ENCODE measurements at regions not wholly inside any gene's neighbourhood (a gene's known extent, or its start where the extent isn't known, plus 50 kb on each side); places are given as distances from the start of the nearest gene placed in this dataset.

- no peak for DNase-seq (ENCODE audit: low spot score)
- no peak for ATAC-seq (ENCODE audit: insufficient number of reproducible peaks, low FRiP score, low read depth)
- peaks cover 7 to 20% of the 10 kb centered on the region in 2 donors for H3K4me1 ChIP-seq (ENCODE audit: control insufficient read depth in 1 of 2, low read depth in 2 of 2)
- no peaks in the 10 kb centered on the region for H3K36me3 ChIP-seq
- H3K27me3 ChIP-seq (replicated peaks; ENCODE audit: insufficient read depth), result no peaks in the 10 kb centered on the region
- TF ChIP-seq CTCF (IDR thresholded peaks at IDR 0.05), result no peak
- no peaks in the 10 kb centered on the region for H3K9me3 ChIP-seq
- H3K27ac ChIP-seq, result peak overlapping the region; percentile 54 to 89
- peak overlapping the region; percentile 55 for H3K4me3 ChIP-seq
Observed at GRCh38 chr1:8211251-8211882, 106.5 kb upstream of the SLC45A1 start.

DNA sequence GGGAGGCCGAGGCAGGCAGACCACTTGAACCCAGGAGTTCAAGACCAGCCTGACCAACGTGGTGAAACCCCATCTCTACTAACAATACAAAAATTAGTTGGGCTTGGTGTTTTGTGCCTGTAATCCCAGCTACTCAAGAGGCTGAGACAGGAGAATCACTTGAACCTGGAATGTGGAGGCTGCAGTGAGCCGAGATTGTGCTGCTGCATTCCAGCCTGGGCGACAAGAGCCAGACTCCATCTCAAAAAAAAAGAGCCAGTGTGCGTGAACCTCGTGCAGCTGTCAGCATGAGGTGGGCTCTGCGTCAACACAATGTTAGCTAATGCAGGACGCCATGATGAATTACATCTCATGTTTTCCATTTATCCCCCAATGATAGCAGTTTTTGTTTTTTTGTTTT is 110.7 kb upstream of the SLC45A1 start:
- Histone ChIP-seq H3K36me3 (no peaks in the 10 kb centered on the region), H3K4me3 (no peak overlapping the region), H3K27ac (no peak overlapping the region), H3K27me3 (replicated peaks; ENCODE audit: insufficient read depth) (no peaks in the 10 kb centered on the region), H3K9me3 (no peaks in the 10 kb centered on the region), H3K4me1 (ENCODE audit: control insufficient read depth in 1 of 2, low read depth in 2 of 2) (peaks cover 18 to 39% of the 10 kb centered on the region in 2 donors)
- TF ChIP-seq CTCF (IDR thresholded peaks at IDR 0.05), result no peak
- ATAC-seq (ENCODE audit: insufficient number of reproducible peaks, low FRiP score, low read depth) (no peak), DNase-seq (ENCODE audit: low spot score) (no peak)

- Histone ChIP-seq H3K36me3 (no peaks in the 10 kb centered on the region), H3K27ac (no peak overlapping the region), H3K4me1 (ENCODE audit: control insufficient read depth in 1 of 2, low read depth in 2 of 2) (peaks cover 22 to 42% of the 10 kb centered on the region in 2 donors), H3K27me3 (replicated peaks; ENCODE audit: insufficient read depth) (no peaks in the 10 kb centered on the region), H3K4me3 (no peak overlapping the region), H3K9me3 (no peaks in the 10 kb centered on the region)
- ATAC-seq (ENCODE audit: insufficient number of reproducible peaks, low FRiP score, low read depth) (no peak), DNase-seq (ENCODE audit: low spot score) (no peak)
- no peak for TF ChIP-seq CTCF (IDR thresholded peaks at IDR 0.05)
Observed at GRCh38 chr1:8206391-8206790, 111.5 kb upstream of the SLC45A1 start.

- no peak overlapping the region for H3K4me3 ChIP-seq
- no peaks in the 10 kb centered on the region for H3K36me3 ChIP-seq
- no peaks in the 10 kb centered on the region for H3K9me3 ChIP-seq
- DNase-seq (ENCODE audit: low spot score) (no peak), ATAC-seq (ENCODE audit: insufficient number of reproducible peaks, low FRiP score, low read depth) (no peak)
- H3K27ac ChIP-seq, result no peak overlapping the region
- H3K27me3 ChIP-seq (replicated peaks; ENCODE audit: insufficient read depth), result no peaks in the 10 kb centered on the region
- TF ChIP-seq CTCF (IDR thresholded peaks at IDR 0.05), result no peak
- H3K4me1 ChIP-seq (ENCODE audit: control insufficient read depth in 1 of 2, low read depth in 2 of 2), result peaks cover 28 to 43% of the 10 kb centered on the region in 2 donors
Observed at GRCh38 chr1:8205771-8206170, 112.1 kb upstream of the SLC45A1 start.

DNA sequence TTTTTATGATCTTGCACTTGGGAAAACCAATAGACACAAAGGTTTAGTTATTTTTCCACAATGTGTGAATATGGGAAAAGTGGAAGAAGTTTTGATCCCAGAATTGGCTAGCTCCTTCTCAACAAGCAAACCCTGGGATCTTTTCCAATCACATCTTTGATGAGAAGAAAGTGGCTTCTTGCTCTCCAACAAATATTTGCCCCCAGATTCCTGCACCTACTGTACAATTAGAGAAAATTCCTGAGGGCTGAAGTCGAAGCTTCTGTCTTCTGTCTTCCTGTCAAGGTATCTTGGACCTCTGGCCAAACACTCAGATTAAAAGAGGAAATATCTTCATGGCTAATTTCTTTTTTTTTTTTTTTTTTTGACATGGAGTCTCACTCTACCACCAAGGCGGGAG is 113.1 kb upstream of the SLC45A1 start:
- ATAC-seq (ENCODE audit: insufficient number of reproducible peaks, low FRiP score, low read depth) (no peak), DNase-seq (ENCODE audit: low spot score) (no peak)
- Histone ChIP-seq H3K9me3 (no peaks in the 10 kb centered on the region), H3K4me3 (no peak overlapping the region), H3K27ac (peak overlapping the region; percentile 93 to 98), H3K36me3 (no peaks in the 10 kb centered on the region), H3K4me1 (ENCODE audit: control insufficient read depth in 1 of 2, low read depth in 2 of 2) (peaks cover 29 to 52% of the 10 kb centered on the region in 2 donors), H3K27me3 (replicated peaks; ENCODE audit: insufficient read depth) (no peaks in the 10 kb centered on the region)
- TF ChIP-seq CTCF (IDR thresholded peaks at IDR 0.05), result no peak

Data from thoracic aorta (tissue), 2 donors.